ENCODE measurements at regions not wholly inside any gene's neighbourhood (a gene's known extent, or its start where the extent isn't known, plus 50 kb on each side); places are given as distances from the start of the nearest gene placed in this dataset.
"Not testable (repeated sequence)": the region's sequence is repeated elsewhere in the genome, so short reads cannot be mapped to it uniquely, and the experiment has no call there.

GRCh38 chr17:16837468-16838266 lies 134.3 kb downstream of the TNFRSF13B start:
- TF ChIP-seq EZH2phosphoT487 (IDR thresholded peaks at IDR 0.05; ENCODE audit: insufficient read depth, low read depth); EZH2 (IDR thresholded peaks at IDR 0.05; ENCODE audit: insufficient read depth, poor library complexity, severe bottlenecking): not testable (repeated sequence)
